Mesendoderm (in vitro differentiated cells): ENCODE measurements at regions not wholly inside any gene's neighbourhood (a gene's known extent, or its start where the extent isn't known, plus 50 kb on each side); places are given as distances from the start of the nearest gene placed in this dataset.

ENCODE experiments used
- DNase-seq: peaks from one replicate; pipeline ENCODE4 v3.0.0; 2013
- H2AK5ac ChIP-seq: 2 replicates; pipeline ENCODE4 v1.6.1; 2013; ENCODE audit warnings: low read length, inconsistent platforms
- H2BK120ac ChIP-seq: 2 replicates; pipeline ENCODE4 v1.6.1; 2013; ENCODE audit warnings: low read depth, mild to moderate bottlenecking, low read length, moderate library complexity, mixed read lengths
- H2BK15ac ChIP-seq: replicated peaks from 2 replicates; pipeline ENCODE4 v1.6.1; 2013; ENCODE audit warnings: low read depth, mild to moderate bottlenecking, moderate library complexity
- H2BK5ac ChIP-seq: 2 replicates; pipeline ENCODE4 v1.6.1; 2013; ENCODE audit warnings: low read length, inconsistent platforms
- H3K18ac ChIP-seq: 2 replicates; pipeline ENCODE4 v1.6.1; 2013; ENCODE audit warnings: mild to moderate bottlenecking, low read length, mixed read lengths
- H3K23ac ChIP-seq: one replicate; pipeline ENCODE4 v1.6.1; 2013; ENCODE audit warnings: low read length
- H3K27ac ChIP-seq: 2 replicates; pipeline ENCODE4 v1.5.1; 2013; ENCODE audit warnings: low read depth, mild to moderate bottlenecking, inconsistent platforms, low read length, moderate library complexity
- H3K27me3 ChIP-seq: 2 replicates; pipeline ENCODE4 v1.6.1; 2013; ENCODE audit warnings: low read length, control low read depth, mild to moderate bottlenecking, inconsistent platforms; ENCODE audit not compliant: insufficient read depth, poor library complexity
- H3K36me3 ChIP-seq: 2 replicates; pipeline ENCODE4 v1.6.1; 2013; ENCODE audit warnings: low read length, inconsistent platforms; ENCODE audit not compliant: control insufficient read depth, insufficient read depth
- H3K4ac ChIP-seq: one replicate; pipeline ENCODE4 v1.6.1; 2013; ENCODE audit warnings: low read depth, mild to moderate bottlenecking, low read length, moderate library complexity
- H3K4me1 ChIP-seq: 2 replicates; pipeline ENCODE4 v1.6.1; 2013; ENCODE audit warnings: low read depth, low read length, inconsistent platforms; ENCODE audit not compliant: control insufficient read depth
- H3K4me2 ChIP-seq: 2 replicates; pipeline ENCODE4 v1.6.1; 2013; ENCODE audit warnings: low read length
- H3K4me3 ChIP-seq: 2 replicates; pipeline ENCODE4 v1.5.1; 2013; ENCODE audit warnings: mild to moderate bottlenecking, low read length
- H3K56ac ChIP-seq: one replicate; pipeline ENCODE4 v1.6.1; 2013; ENCODE audit warnings: low read length
- H3K79me1 ChIP-seq: 2 replicates; pipeline ENCODE4 v1.6.1; 2013; ENCODE audit warnings: low read length, inconsistent platforms
- H3K79me2 ChIP-seq: 2 replicates; pipeline ENCODE4 v1.6.1; 2013; ENCODE audit warnings: mild to moderate bottlenecking, low read length; ENCODE audit not compliant: control insufficient read depth, insufficient read depth
- H3K9ac ChIP-seq: 2 replicates; pipeline ENCODE4 v1.6.1; 2013; ENCODE audit warnings: low read length, inconsistent platforms
- H4K5ac ChIP-seq: one replicate; pipeline ENCODE4 v1.6.1; 2013; ENCODE audit warnings: low read length
- H4K8ac ChIP-seq: one replicate; pipeline ENCODE4 v1.6.1; 2013; ENCODE audit warnings: low read depth, mild to moderate bottlenecking, control low read depth, low read length, moderate library complexity
- WGBS: extraction: QIAGEN DNeasy Blood & Tissue Kit; methylation state at CpG from one replicate; pipeline ENCODE4 v1.1.7; 2013; ENCODE audit warnings: low lambda C conversion rate, missing lambda C conversion rate; ENCODE audit not compliant: insufficient coverage; ENCODE audit errors: extremely low coverage; 5-methylcytosine and 5-hydroxymethylcytosine counted together

GRCh38 chr2:120439637-120440384 lies 93.9 kb downstream of the INHBB start:
- H3K36me3 ChIP-seq = no peaks in the 10 kb centered on the region
- no CpG with 5 or more reads among the region's 19 CpGs for WGBS
- H3K79me1 ChIP-seq = no peaks in the 10 kb centered on the region
- no peak overlapping the region for H2BK15ac ChIP-seq
- H3K27ac ChIP-seq = no peak overlapping the region
- H3K4me1 ChIP-seq = no peaks in the 10 kb centered on the region
- no peak overlapping the region for H3K4me2 ChIP-seq
- H2BK120ac ChIP-seq = no peak overlapping the region
- no peak overlapping the region for H3K9ac ChIP-seq
- no peak overlapping the region for H4K8ac ChIP-seq
- H3K79me2 ChIP-seq = no peaks in the 10 kb centered on the region
- H3K4ac ChIP-seq = no peak overlapping the region
- no peak for DNase-seq
- H3K27me3 ChIP-seq = peaks cover 3% of the 10 kb centered on the region
- H2AK5ac ChIP-seq = no peak overlapping the region
- no peak overlapping the region for H3K18ac ChIP-seq
- H3K56ac ChIP-seq = no peak overlapping the region
- H3K4me3 ChIP-seq = no peak overlapping the region
- H4K5ac ChIP-seq = no peak overlapping the region
- no peak overlapping the region for H3K23ac ChIP-seq
- no peak overlapping the region for H2BK5ac ChIP-seq

- Histone ChIP-seq H3K36me3 (no peaks in the 10 kb centered on the region), H4K8ac (no peak overlapping the region), H3K27me3 (peaks cover 3% of the 10 kb centered on the region)
Observed at GRCh38 chr2:120440521-120441350, 94.8 kb downstream of the INHBB start.

GRCh38 chr2:120441351-120441700 lies 95.4 kb downstream of the INHBB start:
- peaks cover 3% of the 10 kb centered on the region for H3K27me3 ChIP-seq
- no peak overlapping the region for H3K23ac ChIP-seq
- no peak overlapping the region for H4K8ac ChIP-seq
- no peaks in the 10 kb centered on the region for H3K79me2 ChIP-seq
- no peak overlapping the region for H2AK5ac ChIP-seq
- no peak overlapping the region for H3K4me3 ChIP-seq
- no peak overlapping the region for H3K27ac ChIP-seq
- H3K18ac ChIP-seq = no peak overlapping the region
- no peaks in the 10 kb centered on the region for H3K36me3 ChIP-seq
- H2BK15ac ChIP-seq = no peak overlapping the region
- no peak overlapping the region for H2BK5ac ChIP-seq
- H3K56ac ChIP-seq = no peak overlapping the region
- H3K79me1 ChIP-seq = no peaks in the 10 kb centered on the region
- no peak overlapping the region for H3K4me2 ChIP-seq
- H2BK120ac ChIP-seq = no peak overlapping the region
- no peak overlapping the region for H3K9ac ChIP-seq
- no peak for DNase-seq
- H3K4me1 ChIP-seq = no peaks in the 10 kb centered on the region
- no peak overlapping the region for H4K5ac ChIP-seq
- no peak overlapping the region for H3K4ac ChIP-seq
- no CpG with 5 or more reads among the region's 9 CpGs for WGBS

More at GRCh38 chr2:120440521-120441350, 94.8 kb downstream of the INHBB start:
- Histone ChIP-seq H3K79me1 (no peaks in the 10 kb centered on the region), H4K5ac (no peak overlapping the region), H2AK5ac (no peak overlapping the region), H2BK15ac (no peak overlapping the region), H2BK120ac (no peak overlapping the region), H3K56ac (no peak overlapping the region), H3K18ac (no peak overlapping the region), H3K23ac (no peak overlapping the region), H3K9ac (no peak overlapping the region), H3K4me1 (no peaks in the 10 kb centered on the region), H3K79me2 (no peaks in the 10 kb centered on the region), H3K4me2 (no peak overlapping the region), H3K4me3 (no peak overlapping the region), H3K27ac (no peak overlapping the region), H3K4ac (no peak overlapping the region), H2BK5ac (no peak overlapping the region)
- no peak for DNase-seq
- no CpG with 5 or more reads among the region's 17 CpGs for WGBS

GRCh38 chr2:120441744-120442471 lies 96.0 kb downstream of the INHBB start:
- H3K4ac ChIP-seq = no peak overlapping the region
- DNase-seq = peak; percentile 64
- peaks cover 3% of the 10 kb centered on the region for H3K27me3 ChIP-seq

GRCh38 chr2:120442541-120442922 lies 96.6 kb downstream of the INHBB start:
- Histone ChIP-seq H3K27ac (no peak overlapping the region), H4K5ac (no peak overlapping the region), H3K27me3 (peaks cover 3% of the 10 kb centered on the region)

More at GRCh38 chr2:120441744-120442471, 96.0 kb downstream of the INHBB start:
- peak overlapping the region; percentile 46 for H3K18ac ChIP-seq
- H2BK5ac ChIP-seq = no peak overlapping the region
- no peaks in the 10 kb centered on the region for H3K79me1 ChIP-seq
- no CpG with 5 or more reads among the region's 41 CpGs for WGBS
- H3K56ac ChIP-seq = peak overlapping the region; percentile 17
- H4K5ac ChIP-seq = no peak overlapping the region
- H3K4me2 ChIP-seq = peak overlapping the region; percentile 31
- no peak overlapping the region for H2AK5ac ChIP-seq
- H3K27ac ChIP-seq = no peak overlapping the region
- no peak overlapping the region for H3K4me3 ChIP-seq
- no peak overlapping the region for H2BK15ac ChIP-seq
- no peaks in the 10 kb centered on the region for H3K36me3 ChIP-seq
- H4K8ac ChIP-seq = no peak overlapping the region
- no peak overlapping the region for H3K23ac ChIP-seq
- H3K4me1 ChIP-seq = no peaks in the 10 kb centered on the region
- H3K79me2 ChIP-seq = no peaks in the 10 kb centered on the region
- H2BK120ac ChIP-seq = no peak overlapping the region
- peak overlapping the region; percentile 20 for H3K9ac ChIP-seq

More at GRCh38 chr2:120442541-120442922, 96.6 kb downstream of the INHBB start:
- peak overlapping the region; percentile 28 for H3K4me2 ChIP-seq
- no peaks in the 10 kb centered on the region for H3K79me2 ChIP-seq
- H2BK15ac ChIP-seq = no peak overlapping the region
- DNase-seq = peak; percentile 5
- no peaks in the 10 kb centered on the region for H3K79me1 ChIP-seq
- peak overlapping the region; percentile 17 for H3K56ac ChIP-seq
- H3K4me3 ChIP-seq = peak overlapping the region; percentile 17
- no peak overlapping the region for H2AK5ac ChIP-seq
- no peak overlapping the region for H3K18ac ChIP-seq
- H3K23ac ChIP-seq = no peak overlapping the region
- H3K4me1 ChIP-seq = no peaks in the 10 kb centered on the region
- WGBS = no CpG with 5 or more reads among the region's 16 CpGs
- peak overlapping the region; percentile 20 for H3K9ac ChIP-seq
- H2BK5ac ChIP-seq = no peak overlapping the region
- H3K36me3 ChIP-seq = no peaks in the 10 kb centered on the region
- no peak overlapping the region for H3K4ac ChIP-seq
- no peak overlapping the region for H2BK120ac ChIP-seq
- no peak overlapping the region for H4K8ac ChIP-seq
